Stomach (tissue), 4 donors: ENCODE measurements at regions not wholly inside any gene's neighbourhood (a gene's known extent, or its start where the extent isn't known, plus 50 kb on each side); places are given as distances from the start of the nearest gene placed in this dataset.

Source experiments
- CTCF ChIP-seq, 7 experiments: fragments of 450-650 bp in 4 of 7; fragments of 200-600 bp in 3 of 7; sonication (generic) in 3 of 7; IDR thresholded peaks; one replicate each; pipeline ENCODE4 v1.5.1; 2016 to 2019; ENCODE audit warnings: antibody characterized with exemption in 7 of 7, control low read depth in 2 of 7, mild to moderate bottlenecking in 1 of 7
- EP300 ChIP-seq: sonication (generic); formaldehyde crosslinking; IDR thresholded peaks from one replicate; pipeline ENCODE4 v1.6.1; 2017; ENCODE audit warnings: antibody characterized with exemption
- POLR2A ChIP-seq, 4 donors: fragments of 450-650 bp; IDR thresholded peaks; one replicate each; pipeline ENCODE4 v1.6.1; 2016; ENCODE audit warnings: antibody characterized with exemption in 4 of 4, control low read depth in 2 of 4, mild to moderate bottlenecking in 1 of 4, moderate library complexity in 1 of 4

GRCh38 chr3:144187531-144188210 is 216.0 kb downstream of the DIPK2A start:
- no peak for TF ChIP-seq CTCF (IDR thresholded peaks at IDR 0.05)
- TF ChIP-seq POLR2A (IDR thresholded peaks at IDR 0.05): no peak
- TF ChIP-seq EP300: no peak
